HL-60 (cell line): ENCODE measurements at regions not wholly inside any gene's neighbourhood (a gene's known extent, or its start where the extent isn't known, plus 50 kb on each side); places are given as distances from the start of the nearest gene placed in this dataset.

Experiments used
- GABPA ChIP-seq: IDR thresholded peaks from 2 replicates; pipeline ENCODE4 v1.6.1; 2012; ENCODE audit warnings: low read depth
- TF ChIP-seq, protein P1 (sequence below): IDR thresholded peaks from one replicate; pipeline ENCODE4 v1.5.1; 2011; ENCODE audit warnings: low read length, control low read depth, inconsistent platforms; ENCODE audit not compliant: insufficient read depth

DNA sequence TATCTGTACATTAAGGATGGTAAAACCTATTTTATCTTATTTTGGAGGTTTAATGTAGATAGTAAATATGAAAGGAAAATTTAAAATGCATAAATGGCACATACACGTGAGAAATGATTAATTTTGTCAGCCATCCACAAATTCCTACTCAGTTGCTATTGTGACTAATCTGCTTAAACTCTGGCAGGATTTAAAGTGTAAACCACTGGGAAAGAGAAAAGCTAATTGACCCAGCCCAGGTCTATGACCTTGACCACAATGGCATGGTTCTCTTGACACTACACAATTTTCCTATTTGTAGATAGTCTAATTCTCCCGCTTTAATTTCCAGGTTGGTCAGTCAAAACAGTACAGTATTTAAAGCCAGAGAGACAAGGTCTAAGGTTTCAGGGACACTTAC, 459.0 kb upstream of the KLF4 start:
- TF ChIP-seq, protein P1, sequence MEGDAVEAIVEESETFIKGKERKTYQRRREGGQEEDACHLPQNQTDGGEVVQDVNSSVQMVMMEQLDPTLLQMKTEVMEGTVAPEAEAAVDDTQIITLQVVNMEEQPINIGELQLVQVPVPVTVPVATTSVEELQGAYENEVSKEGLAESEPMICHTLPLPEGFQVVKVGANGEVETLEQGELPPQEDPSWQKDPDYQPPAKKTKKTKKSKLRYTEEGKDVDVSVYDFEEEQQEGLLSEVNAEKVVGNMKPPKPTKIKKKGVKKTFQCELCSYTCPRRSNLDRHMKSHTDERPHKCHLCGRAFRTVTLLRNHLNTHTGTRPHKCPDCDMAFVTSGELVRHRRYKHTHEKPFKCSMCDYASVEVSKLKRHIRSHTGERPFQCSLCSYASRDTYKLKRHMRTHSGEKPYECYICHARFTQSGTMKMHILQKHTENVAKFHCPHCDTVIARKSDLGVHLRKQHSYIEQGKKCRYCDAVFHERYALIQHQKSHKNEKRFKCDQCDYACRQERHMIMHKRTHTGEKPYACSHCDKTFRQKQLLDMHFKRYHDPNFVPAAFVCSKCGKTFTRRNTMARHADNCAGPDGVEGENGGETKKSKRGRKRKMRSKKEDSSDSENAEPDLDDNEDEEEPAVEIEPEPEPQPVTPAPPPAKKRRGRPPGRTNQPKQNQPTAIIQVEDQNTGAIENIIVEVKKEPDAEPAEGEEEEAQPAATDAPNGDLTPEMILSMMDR = no peak
- no peak for TF ChIP-seq GABPA
